Activated T-helper 17 cell treated with anti-CD3 and anti-CD28 coated beads, Interleukin-2, amount 50 U/mL, for 72 hours (primary cell): ENCODE measurements at regions not wholly inside any gene's neighbourhood (a gene's known extent, or its start where the extent isn't known, plus 50 kb on each side); places are given as distances from the start of the nearest gene placed in this dataset.
"Not testable (repeated sequence)": the region's sequence is repeated elsewhere in the genome, so short reads cannot be mapped to it uniquely, and the experiment has no call there.

Experiments used
- ATAC-seq: fragments of 150-1000 bp; cut with Tn5 transposase; replicated peaks from 2 replicates; pipeline ENCODE4 v1.10.0; 2021; ENCODE audit warnings: mild to moderate bottlenecking, moderate library complexity
- H3K27ac Mint-ChIP-seq: one replicate; pipeline ENCODE4 v1.8.0; 2022; ENCODE audit warnings: mixed read lengths
- H3K27me3 Mint-ChIP-seq: one replicate; pipeline ENCODE4 v1.8.0; 2022; ENCODE audit warnings: mixed read lengths
- H3K36me3 Mint-ChIP-seq: one replicate; pipeline ENCODE4 v1.8.0; 2022; ENCODE audit warnings: low read depth, mild to moderate bottlenecking, mixed read lengths
- H3K4me1 Mint-ChIP-seq: one replicate; pipeline ENCODE4 v1.8.0; 2022; ENCODE audit warnings: mixed read lengths
- H3K4me3 Mint-ChIP-seq: one replicate; pipeline ENCODE4 v1.8.0; 2022; ENCODE audit warnings: mild to moderate bottlenecking, mixed read lengths
- H3K9me3 Mint-ChIP-seq: one replicate; pipeline ENCODE4 v1.8.0; 2022; ENCODE audit warnings: mixed read lengths

DNA sequence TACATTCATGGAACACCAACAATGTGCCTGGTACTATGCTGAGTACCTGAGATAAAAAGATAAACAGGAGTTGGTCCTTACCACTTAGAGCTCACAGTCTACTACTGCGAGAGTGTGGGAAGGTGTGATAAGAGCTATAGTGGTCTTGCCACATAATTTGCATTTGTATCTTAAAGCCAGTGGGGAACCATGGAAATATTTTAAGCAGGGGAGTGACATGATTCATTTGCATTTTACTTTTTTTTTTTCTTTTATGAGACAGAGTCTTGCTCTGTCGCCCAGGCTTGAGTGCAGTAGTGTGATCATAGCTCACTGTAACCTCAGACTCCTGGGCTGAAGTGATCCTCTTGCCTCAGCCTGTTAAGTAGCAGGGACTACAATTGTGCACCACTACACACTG, 53.6 kb downstream of the SRGAP2 start:
- H3K27me3 Mint-ChIP-seq, H3K9me3 Mint-ChIP-seq, H3K27ac Mint-ChIP-seq, H3K36me3 Mint-ChIP-seq, H3K4me3 Mint-ChIP-seq, H3K4me1 Mint-ChIP-seq: not testable (repeated sequence)
- ATAC-seq: peak; percentile 90

DNA sequence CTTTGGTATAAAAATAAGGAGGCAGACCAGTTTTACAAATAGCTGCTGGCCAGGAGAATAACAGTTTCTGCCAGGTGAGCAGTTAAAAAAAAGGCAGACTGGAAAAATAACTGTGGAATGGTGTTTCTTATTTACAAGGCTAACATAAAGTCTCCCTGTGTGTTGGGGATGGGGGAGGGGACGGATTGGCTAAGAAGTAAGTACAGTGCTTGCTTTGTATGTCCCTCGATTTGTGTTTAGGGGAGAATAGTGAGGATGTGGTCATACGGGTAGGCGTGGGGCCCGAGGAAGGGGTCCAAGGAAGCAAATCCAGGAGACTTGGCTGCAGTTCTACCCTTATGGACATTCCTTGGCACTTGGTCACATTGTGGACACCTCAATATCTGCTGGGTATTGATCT, 58.1 kb downstream of the SRGAP2 start:
- H3K27me3 Mint-ChIP-seq, H3K4me3 Mint-ChIP-seq, H3K36me3 Mint-ChIP-seq, H3K27ac Mint-ChIP-seq, H3K9me3 Mint-ChIP-seq, ATAC-seq, H3K4me1 Mint-ChIP-seq: not testable (repeated sequence)

DNA sequence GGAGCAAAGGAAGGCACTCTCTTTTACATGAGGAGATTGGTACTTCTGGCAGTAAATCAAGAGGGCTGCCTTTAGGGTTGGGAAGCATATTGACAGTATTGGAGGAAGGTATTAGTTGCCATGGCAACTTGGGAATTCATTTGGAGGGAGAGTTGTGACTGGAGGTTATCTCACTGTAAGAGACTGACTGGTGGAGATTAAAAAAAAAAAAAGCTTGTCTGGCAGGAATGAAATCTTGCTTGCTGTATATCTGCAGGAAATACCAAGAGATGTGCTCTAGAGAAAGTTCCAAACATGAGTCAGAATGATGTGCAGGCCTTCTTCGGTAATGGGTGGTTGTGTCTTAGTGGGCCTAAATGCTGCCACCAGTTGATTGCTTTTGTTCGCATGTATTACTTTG, 59.1 kb downstream of the SRGAP2 start:
- H3K4me1 Mint-ChIP-seq, ATAC-seq, H3K27me3 Mint-ChIP-seq, H3K36me3 Mint-ChIP-seq, H3K9me3 Mint-ChIP-seq, H3K4me3 Mint-ChIP-seq, H3K27ac Mint-ChIP-seq: not testable (repeated sequence)

DNA sequence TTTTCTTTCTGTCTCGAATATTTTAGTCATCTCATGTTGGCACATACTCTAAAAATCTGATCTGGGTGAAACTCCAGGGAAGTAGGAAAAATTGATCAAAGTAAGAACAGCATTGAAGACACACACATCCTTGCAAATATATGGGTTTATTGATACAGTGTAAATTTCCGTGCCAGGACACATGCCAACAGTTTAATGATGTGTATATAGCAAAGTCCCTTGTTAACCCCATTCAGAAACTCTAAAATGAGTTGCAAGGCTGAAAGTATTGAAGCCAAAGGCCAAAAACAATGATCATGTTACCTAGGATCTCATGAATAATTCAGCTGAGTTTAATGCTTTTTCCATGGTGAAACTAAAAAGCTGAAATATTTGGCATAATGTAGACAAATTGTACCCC, 61.6 kb downstream of the SRGAP2 start:
- H3K4me1 Mint-ChIP-seq, H3K36me3 Mint-ChIP-seq, H3K27ac Mint-ChIP-seq, H3K9me3 Mint-ChIP-seq, ATAC-seq, H3K4me3 Mint-ChIP-seq, H3K27me3 Mint-ChIP-seq: not testable (repeated sequence)

DNA sequence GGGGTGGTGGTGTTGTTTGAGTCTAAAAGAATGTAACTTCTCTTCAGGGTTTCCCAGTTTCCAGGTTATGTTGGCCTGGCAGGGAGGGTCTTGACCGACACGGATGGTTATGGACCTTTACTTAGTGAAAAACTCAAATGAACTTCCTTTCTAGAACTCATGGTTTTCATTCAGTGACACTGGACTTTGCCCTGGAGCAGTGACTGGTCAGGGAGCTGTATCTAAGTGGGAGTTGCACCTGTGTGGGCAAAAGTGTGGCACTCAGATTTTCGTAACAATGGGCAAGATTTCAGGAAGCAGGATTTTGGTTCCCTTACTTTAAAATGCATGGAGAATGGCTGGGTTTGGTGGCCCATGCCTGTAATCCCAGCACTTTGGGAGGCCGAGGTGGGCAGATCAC, 67.8 kb downstream of the SRGAP2 start:
- not testable (repeated sequence) for H3K36me3 Mint-ChIP-seq, H3K4me1 Mint-ChIP-seq, ATAC-seq, H3K9me3 Mint-ChIP-seq, H3K27me3 Mint-ChIP-seq, H3K27ac Mint-ChIP-seq, H3K4me3 Mint-ChIP-seq

DNA sequence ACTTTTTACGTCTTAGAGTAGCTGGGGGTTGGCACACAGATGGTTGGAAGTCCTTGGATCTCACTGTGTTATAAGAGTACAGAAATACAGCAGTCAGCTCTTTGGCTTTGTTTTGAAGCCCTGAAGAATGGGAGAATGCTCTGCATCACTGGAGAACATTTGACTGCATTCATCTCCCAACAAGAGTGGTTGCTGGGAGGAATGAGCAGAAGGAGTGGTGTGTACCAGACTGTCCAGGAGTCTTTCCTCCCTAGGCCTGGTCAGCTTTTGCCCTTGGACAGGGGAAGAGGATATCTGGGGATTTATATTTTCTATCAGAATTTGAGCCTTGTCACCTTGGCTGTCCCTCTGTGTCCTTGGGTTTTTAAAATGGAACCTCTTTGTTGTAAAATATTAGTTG, 69.8 kb downstream of the SRGAP2 start:
- not testable (repeated sequence) for ATAC-seq

DNA sequence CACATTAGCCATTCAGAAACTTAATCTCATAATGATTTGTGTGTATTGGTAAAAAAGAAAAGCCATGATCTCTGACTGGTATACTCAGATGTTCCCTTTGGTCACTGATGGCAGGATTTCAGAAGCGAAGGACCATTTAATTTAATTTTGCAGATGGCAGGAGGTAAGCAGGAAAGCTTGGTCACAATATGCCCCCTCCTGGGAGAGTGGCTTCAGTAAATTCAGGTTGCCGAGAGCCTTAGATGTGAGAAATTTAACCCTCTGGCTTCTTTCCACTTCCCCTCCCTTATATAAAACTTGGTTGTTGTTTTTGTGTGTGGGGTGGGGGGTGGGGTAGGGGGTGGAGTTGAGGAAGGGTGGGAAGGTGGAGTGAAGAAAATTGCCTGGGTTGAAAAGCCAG, 72.8 kb downstream of the SRGAP2 start:
- not testable (repeated sequence) for H3K4me1 Mint-ChIP-seq, H3K4me3 Mint-ChIP-seq, H3K27me3 Mint-ChIP-seq, H3K9me3 Mint-ChIP-seq, H3K36me3 Mint-ChIP-seq, H3K27ac Mint-ChIP-seq, ATAC-seq

More for the DNA sequence above, 69.8 kb downstream of the SRGAP2 start:
- H3K9me3 Mint-ChIP-seq, H3K27ac Mint-ChIP-seq, H3K4me1 Mint-ChIP-seq, H3K4me3 Mint-ChIP-seq, H3K27me3 Mint-ChIP-seq, H3K36me3 Mint-ChIP-seq: not testable (repeated sequence)

DNA sequence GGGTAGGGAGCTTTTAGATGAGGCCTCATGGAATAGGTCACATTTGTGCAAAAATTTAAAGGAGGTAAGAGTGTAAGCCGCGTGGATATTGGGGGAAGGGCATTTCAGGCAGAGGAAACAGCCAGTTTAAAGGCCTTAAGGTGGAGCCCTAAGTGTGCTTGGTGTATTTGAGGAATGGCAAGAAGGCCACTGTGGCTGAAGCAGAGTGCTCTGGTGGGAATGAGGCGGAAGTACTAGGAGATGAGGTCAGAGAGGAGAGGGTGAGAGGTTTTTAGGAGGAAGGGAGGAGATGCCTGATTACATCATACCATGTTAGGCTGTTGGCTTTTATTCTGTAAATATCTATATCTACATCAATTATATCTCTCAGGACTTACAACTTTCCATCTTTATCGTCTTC, 75.3 kb downstream of the SRGAP2 start:
- not testable (repeated sequence) for H3K36me3 Mint-ChIP-seq, ATAC-seq, H3K4me3 Mint-ChIP-seq, H3K27me3 Mint-ChIP-seq, H3K9me3 Mint-ChIP-seq, H3K4me1 Mint-ChIP-seq, H3K27ac Mint-ChIP-seq

DNA sequence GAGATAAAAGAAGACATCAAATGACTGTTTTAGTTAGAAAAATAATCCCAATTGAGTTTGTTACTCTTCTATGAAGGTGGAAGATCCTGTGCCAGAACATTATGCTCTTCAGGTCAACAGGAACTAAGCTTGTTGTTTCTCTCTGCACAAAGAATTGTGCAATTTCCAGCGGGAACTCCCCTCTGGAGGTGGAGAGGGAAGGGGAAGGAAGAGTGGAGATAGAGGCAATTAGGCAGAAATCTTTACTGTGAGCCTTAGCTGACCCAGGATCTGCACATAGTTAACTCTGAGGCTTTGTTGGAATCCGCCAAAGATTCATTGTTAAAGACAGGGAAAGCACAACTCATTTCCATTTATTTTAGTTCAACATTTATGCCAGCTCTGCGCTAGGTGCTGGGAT, 77.3 kb downstream of the SRGAP2 start:
- not testable (repeated sequence) for H3K4me1 Mint-ChIP-seq, ATAC-seq, H3K27ac Mint-ChIP-seq, H3K27me3 Mint-ChIP-seq, H3K4me3 Mint-ChIP-seq, H3K36me3 Mint-ChIP-seq, H3K9me3 Mint-ChIP-seq

DNA sequence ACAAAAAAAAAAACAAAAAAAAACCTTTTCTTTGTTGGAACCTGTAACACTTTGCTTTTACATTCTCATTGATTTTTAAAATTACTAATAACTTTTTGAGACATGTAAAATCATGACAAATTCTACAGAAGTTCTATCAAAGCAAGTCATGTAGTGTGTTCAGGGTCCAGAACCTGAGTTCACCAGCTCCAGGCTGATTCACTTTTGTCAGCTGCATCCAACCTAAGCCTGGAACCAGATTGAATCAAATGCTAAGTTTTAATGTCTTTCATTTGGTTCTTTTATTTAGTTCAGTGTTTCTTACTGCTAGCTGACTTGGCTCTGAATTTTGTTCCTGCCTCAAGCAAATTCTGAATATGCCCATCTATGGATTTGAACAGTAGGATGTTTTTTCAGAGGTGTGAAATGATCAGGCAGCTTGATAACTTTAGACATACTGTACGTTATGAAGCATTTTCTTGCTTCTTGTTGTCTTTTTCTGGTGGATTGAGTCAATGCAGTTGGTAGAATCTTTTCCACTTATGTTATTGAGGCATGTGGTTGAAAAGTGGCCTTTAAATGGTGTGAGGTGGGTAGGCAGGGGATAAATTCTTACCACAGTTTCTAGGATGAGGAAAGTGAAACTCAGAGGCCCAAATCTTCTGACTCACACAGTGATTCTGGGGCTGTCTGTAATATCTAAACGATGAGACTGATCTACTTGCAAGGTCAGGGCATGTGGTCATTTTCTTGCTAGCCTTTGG, 78.7 kb downstream of the SRGAP2 start:
- not testable (repeated sequence) for H3K27ac Mint-ChIP-seq, H3K4me1 Mint-ChIP-seq, H3K9me3 Mint-ChIP-seq, H3K36me3 Mint-ChIP-seq, H3K27me3 Mint-ChIP-seq, H3K4me3 Mint-ChIP-seq
- peak; percentile 93 for ATAC-seq

DNA sequence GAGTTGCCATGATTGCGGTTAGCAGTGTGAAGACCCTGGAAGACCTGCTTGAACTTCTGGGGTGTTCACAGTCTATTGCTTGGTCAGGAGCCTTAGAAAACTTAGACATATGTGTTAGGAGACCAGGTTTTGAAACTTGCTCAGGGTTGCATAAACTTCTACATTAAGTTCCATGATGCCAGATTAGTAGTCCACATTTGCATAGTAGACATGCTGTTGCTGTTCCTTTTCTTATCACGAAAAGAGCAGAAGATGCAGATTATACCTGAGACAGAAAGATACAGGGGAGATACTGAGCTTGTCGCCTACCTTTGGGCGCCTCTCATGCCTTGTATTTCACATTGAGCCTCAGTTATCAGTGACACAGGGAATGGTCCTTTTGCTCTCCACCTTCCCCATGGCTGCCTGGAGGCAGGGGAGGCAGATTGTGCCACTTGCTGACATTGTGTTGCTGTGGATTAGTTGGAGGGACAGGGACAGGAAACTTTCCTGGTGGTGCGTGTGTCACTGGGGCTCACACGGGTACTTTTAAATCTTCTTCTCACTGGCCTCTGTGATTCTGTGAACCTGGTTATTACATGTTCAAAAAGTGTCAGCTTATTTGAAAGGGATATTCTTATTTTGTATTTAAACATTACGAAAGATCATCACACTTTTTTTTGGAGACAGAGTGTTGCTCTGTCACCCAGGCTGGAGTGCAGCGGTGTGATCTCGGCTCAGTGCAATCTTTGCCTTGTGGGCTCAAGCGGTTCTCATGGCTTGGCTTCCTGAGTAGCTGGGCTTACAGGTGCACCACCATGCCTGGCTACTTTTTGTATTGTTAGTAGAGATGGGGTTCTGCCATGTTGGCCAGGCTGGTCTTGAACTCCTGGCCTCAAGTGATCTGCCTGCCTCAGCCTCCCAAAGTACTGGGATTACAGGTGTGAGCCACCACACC, 82.0 kb downstream of the SRGAP2 start:
- H3K36me3 Mint-ChIP-seq, H3K27me3 Mint-ChIP-seq, ATAC-seq, H3K4me1 Mint-ChIP-seq, H3K9me3 Mint-ChIP-seq, H3K27ac Mint-ChIP-seq, H3K4me3 Mint-ChIP-seq: not testable (repeated sequence)

DNA sequence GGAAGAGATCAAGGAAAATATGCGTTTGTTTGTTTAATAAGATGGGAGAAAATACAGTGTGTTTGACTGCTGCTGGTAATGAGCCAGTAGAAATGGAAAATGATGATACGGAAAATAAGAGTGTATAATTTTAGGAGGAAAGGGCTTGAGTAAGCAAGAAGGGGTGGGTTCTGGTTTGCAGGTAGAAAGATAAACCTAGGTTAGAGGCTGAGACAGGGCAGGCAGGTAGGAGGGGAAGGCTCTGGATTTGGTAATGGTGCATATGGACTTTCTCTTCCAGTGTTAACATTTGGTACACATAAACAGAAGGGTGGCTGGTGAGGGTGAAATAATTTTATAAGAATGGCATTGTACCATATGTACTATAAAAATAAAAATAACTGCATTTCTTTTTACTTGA, 84.4 kb downstream of the SRGAP2 start:
- not testable (repeated sequence) for H3K4me3 Mint-ChIP-seq, ATAC-seq, H3K36me3 Mint-ChIP-seq, H3K27me3 Mint-ChIP-seq, H3K27ac Mint-ChIP-seq, H3K4me1 Mint-ChIP-seq, H3K9me3 Mint-ChIP-seq

DNA sequence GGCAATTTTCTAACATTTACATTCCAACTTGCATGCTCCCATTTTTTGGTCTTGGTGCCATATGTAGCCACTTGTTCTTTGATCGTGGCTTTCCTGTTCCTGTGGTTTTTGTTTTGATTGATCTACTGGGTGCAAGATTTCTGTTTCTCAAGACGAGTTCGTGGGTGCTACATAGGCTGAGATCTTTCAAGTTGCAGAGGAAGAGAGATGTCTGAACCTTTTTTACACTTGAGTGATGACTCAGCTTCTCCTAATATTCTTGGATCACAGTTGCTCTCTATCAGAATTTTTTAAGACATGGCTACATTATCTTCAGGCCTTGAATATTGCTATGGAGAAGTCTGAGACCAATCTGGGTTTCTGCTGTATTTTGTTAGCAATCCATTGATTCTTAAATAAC, 85.1 kb downstream of the SRGAP2 start:
- not testable (repeated sequence) for H3K27me3 Mint-ChIP-seq, H3K4me1 Mint-ChIP-seq, H3K4me3 Mint-ChIP-seq, H3K36me3 Mint-ChIP-seq, H3K9me3 Mint-ChIP-seq, H3K27ac Mint-ChIP-seq
- peak; percentile 81 for ATAC-seq

DNA sequence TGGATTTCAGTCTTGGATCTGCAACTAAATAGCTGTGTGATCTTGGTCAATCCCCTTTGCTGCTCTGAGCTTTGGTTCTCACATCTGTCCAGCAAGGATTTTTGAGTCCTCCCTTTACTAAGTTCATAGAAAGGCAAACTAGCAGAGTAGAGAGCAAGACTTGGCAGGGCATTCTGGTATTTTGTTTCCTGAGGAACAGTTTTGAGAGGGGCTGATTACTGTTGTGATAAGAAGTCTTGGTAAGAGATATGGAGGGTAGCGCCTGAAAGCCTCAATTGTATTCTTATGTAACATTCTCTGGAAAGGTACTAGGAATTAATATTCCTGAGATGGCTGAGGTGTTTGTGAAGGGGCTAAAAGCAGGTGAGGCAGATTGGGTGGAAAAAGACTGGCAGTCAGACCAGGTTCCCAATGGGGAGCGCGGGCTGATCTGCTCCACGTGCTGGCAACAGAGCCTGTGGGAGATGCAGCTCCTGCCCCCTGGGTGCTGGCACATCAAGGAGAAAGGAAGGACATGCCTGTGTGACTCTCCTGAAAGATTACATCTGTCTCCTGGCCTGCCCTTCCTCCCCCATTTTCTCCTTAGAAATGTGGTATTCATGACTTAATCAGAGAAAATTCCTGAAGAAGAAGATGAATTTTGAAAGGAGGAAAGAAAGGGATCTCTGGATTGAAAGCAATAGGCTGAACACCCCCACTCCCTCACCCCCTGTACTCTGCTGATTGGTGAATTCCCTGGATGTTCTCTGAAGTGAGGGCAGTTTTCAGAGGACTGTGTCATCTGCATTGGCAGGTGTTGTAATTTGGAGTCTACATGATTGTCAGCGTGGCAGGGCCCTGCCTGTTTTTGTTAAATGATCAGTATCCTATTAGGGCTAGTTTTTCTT, 94.0 kb downstream of the SRGAP2 start:
- ATAC-seq, H3K4me3 Mint-ChIP-seq, H3K9me3 Mint-ChIP-seq, H3K27ac Mint-ChIP-seq, H3K27me3 Mint-ChIP-seq, H3K4me1 Mint-ChIP-seq, H3K36me3 Mint-ChIP-seq: not testable (repeated sequence)

DNA sequence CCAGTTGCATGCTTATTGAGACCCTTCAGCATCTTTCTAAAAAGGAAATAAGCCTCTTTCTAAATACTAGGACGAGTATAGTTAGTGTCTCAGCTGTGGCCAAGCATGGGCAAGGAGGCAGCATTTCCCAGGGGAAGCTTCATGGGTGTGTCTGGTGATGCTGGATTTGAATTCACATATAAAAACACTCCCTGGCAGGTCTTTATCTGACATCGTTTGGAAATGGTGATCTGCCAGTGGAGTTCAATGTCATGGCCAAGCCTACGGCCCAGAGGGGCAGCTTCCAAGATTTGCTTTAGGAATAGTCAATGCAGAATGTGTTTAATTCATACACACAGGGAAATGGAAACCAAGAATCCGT, 94.7 kb downstream of the SRGAP2 start:
- not testable (repeated sequence) for H3K4me1 Mint-ChIP-seq, ATAC-seq, H3K4me3 Mint-ChIP-seq, H3K9me3 Mint-ChIP-seq, H3K36me3 Mint-ChIP-seq, H3K27ac Mint-ChIP-seq, H3K27me3 Mint-ChIP-seq
